ENCODE measurements at regions not wholly inside any gene's neighbourhood (a gene's known extent, or its start where the extent isn't known, plus 50 kb on each side); places are given as distances from the start of the nearest gene placed in this dataset.

GRCh38 chr21:32070126-32070525 lies 197.3 kb downstream of the HUNK start:
- TF ChIP-seq CTCF (conservative IDR thresholded peaks at IDR 0.05): no peak
- no peak for DNase-seq (ENCODE audit: extremely low spot score, unreplicated experiment)
- Mint-ChIP-seq H3K4me3 (no peak overlapping the region), H3K27me3 (no peaks in the 10 kb centered on the region), H3K9me3 (peaks cover 7% of the 10 kb centered on the region), H3K4me1 (ENCODE audit: unreplicated experiment) (peaks cover 19% of the 10 kb centered on the region), H3K36me3 (peaks cover 4% of the 10 kb centered on the region), H3K27ac (no peak overlapping the region)

- Mint-ChIP-seq H3K27ac (no peak overlapping the region), H3K36me3 (peaks cover 3% of the 10 kb centered on the region), H3K4me3 (no peak overlapping the region), H3K9me3 (no peaks in the 10 kb centered on the region), H3K27me3 (no peaks in the 10 kb centered on the region), H3K4me1 (ENCODE audit: unreplicated experiment) (peaks cover 21% of the 10 kb centered on the region)
- no peak for DNase-seq (ENCODE audit: extremely low spot score, unreplicated experiment)
- TF ChIP-seq CTCF (conservative IDR thresholded peaks at IDR 0.05): no peak
Observed at GRCh38 chr21:32065654-32066053, 192.8 kb downstream of the HUNK start.

GRCh38 chr21:32064281-32064910 lies 191.6 kb downstream of the HUNK start:
- H3K36me3 Mint-ChIP-seq: peaks cover 3% of the 10 kb centered on the region
- DNase-seq (ENCODE audit: extremely low spot score, unreplicated experiment): no peak
- no peak overlapping the region for H3K27ac Mint-ChIP-seq
- H3K4me1 Mint-ChIP-seq (ENCODE audit: unreplicated experiment): peaks cover 19% of the 10 kb centered on the region
- H3K4me3 Mint-ChIP-seq: peak overlapping the region; percentile 28
- H3K27me3 Mint-ChIP-seq: no peaks in the 10 kb centered on the region
- no peaks in the 10 kb centered on the region for H3K9me3 Mint-ChIP-seq
- no peak for TF ChIP-seq CTCF (conservative IDR thresholded peaks at IDR 0.05)

- H3K4me1 Mint-ChIP-seq (ENCODE audit: unreplicated experiment): peaks cover 19% of the 10 kb centered on the region
- TF ChIP-seq CTCF (conservative IDR thresholded peaks at IDR 0.05): no peak
- peaks cover 3% of the 10 kb centered on the region for H3K36me3 Mint-ChIP-seq
- no peak overlapping the region for H3K27ac Mint-ChIP-seq
- no peak overlapping the region for H3K4me3 Mint-ChIP-seq
- H3K9me3 Mint-ChIP-seq: no peaks in the 10 kb centered on the region
- H3K27me3 Mint-ChIP-seq: no peaks in the 10 kb centered on the region
- no peak for DNase-seq (ENCODE audit: extremely low spot score, unreplicated experiment)
Observed at GRCh38 chr21:32062591-32063227, 189.9 kb downstream of the HUNK start.

GRCh38 chr21:32061729-32062128 lies 188.9 kb downstream of the HUNK start:
- no peaks in the 10 kb centered on the region for H3K27me3 Mint-ChIP-seq
- no peaks in the 10 kb centered on the region for H3K9me3 Mint-ChIP-seq
- DNase-seq (ENCODE audit: extremely low spot score, unreplicated experiment): no peak
- H3K4me1 Mint-ChIP-seq (ENCODE audit: unreplicated experiment): peaks cover 15% of the 10 kb centered on the region
- no peak overlapping the region for H3K4me3 Mint-ChIP-seq
- peaks cover 3% of the 10 kb centered on the region for H3K36me3 Mint-ChIP-seq
- TF ChIP-seq CTCF (conservative IDR thresholded peaks at IDR 0.05): no peak
- no peak overlapping the region for H3K27ac Mint-ChIP-seq
